Renal cortex interstitium (tissue), 11 donors: ENCODE measurements at regions not wholly inside any gene's neighbourhood (a gene's known extent, or its start where the extent isn't known, plus 50 kb on each side); places are given as distances from the start of the nearest gene placed in this dataset.
"Not testable (repeated sequence)": the region's sequence is repeated elsewhere in the genome, so short reads cannot be mapped to it uniquely, and the experiment has no call there.

ENCODE experiments used
- DNase-seq, 11 donors: peaks; one replicate each; pipeline ENCODE4 v3.0.0-alpha.2; 2013; ENCODE audit warnings: low read depth in 9 of 11, low spot score in 4 of 11; ENCODE audit errors: extremely low read depth in 1 of 11

DNA sequence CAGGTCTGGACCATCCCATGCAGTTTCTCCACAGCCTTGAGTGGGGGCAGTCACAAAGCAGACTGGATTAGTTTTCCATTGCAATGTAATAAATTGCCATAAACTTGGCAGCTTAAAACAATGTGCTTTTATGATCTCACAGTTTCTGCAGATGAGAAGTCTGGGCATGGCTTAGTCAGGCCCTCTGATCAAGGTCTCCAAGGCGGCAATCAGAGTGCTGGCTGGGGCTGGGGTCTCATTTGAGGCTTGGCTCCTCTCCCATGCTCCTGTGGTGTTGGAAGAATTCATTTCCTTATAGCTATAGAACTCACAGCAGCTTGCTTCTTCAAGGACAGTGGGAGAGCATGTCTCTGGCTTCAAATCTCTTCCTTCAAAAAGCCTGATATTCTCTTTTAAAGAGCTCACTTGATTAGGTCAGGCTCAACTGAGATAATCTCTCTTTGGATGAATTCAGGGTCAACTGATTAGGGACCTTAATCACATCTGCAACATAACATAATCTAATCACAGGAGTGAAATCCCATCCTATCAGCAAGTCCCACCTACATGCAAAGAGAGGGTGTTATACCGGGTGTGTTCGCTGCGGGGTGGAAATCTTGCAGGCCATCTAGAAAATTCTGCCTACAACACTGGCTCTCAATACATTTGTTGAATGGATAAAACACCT is 77.4 kb upstream of the SULF2 start:
- DNase-seq = no peak

DNA sequence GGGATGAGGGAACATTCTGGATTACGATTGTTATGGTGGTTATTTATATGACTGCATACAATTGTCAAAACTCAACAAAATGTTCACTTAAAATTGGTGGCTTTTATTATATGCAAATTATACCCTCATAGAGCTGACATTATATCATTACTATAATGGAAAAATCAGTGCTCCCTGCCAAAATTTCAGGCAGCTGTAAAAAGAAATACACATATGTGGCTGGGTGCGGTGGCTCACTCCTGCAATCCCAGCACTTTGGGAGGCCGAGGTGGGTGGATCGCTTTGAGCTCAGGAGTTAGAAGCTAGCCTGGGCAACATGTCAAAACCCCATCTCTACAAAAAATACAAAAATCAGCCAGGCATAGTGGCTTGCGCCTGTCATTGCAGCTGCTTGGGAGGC is 75.8 kb upstream of the SULF2 start:
- DNase-seq = no peak

DNA sequence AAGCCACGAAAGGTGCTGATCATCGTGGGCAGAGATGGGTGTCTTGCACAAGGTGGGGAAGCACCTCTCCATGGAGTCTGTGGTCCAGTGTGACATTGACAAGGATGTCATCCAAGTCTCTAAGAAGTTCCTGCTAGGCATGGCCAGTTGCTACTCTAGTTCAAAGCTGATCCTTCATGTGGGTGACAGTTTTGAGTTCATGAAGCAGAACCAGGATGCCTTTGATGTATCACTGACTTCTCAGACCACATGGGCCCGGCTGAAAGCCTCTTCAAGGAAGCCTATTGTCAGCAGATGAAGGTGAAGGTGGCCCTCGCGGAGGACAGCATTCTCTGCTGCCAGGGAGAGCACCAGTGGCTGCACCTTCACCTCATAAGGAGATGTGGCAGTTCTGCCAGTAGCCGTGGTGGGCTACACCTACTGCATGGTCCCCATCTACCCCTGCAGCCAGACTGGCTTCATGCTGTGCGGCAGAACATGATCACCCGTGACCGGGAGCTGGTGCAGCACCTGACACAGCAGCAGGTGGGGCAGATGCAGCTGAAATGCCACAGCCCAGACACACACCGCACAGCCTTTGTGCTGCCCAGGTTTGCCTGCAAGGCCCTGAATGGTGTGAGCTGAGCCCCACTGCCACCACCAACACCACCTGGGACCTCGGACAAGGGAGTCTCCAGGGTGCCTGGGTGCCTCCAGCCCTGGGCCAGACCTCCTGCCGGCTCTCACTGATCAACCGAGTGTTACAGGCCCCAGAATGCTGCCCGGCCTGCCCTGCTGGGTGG is 75.0 kb upstream of the SULF2 start:
- DNase-seq = no peak

DNA sequence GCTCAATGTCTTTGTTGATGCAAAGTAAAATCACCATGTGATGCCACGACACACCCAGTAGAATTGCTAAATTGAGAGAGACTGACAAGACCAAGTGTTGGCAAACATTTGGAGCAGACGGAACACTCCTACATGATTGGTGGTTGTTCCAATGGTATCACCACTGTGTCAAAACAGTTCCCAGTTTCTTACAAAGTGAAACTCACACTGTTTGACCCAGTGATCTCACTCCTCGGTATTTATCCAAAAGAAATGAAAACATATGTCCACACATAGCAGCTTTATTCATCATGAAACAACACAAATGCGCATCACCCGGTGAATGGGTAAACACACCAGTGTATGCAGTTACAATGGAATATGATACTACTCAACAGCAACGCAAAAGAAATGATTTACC is 74.0 kb upstream of the SULF2 start:
- DNase-seq = no peak

DNA sequence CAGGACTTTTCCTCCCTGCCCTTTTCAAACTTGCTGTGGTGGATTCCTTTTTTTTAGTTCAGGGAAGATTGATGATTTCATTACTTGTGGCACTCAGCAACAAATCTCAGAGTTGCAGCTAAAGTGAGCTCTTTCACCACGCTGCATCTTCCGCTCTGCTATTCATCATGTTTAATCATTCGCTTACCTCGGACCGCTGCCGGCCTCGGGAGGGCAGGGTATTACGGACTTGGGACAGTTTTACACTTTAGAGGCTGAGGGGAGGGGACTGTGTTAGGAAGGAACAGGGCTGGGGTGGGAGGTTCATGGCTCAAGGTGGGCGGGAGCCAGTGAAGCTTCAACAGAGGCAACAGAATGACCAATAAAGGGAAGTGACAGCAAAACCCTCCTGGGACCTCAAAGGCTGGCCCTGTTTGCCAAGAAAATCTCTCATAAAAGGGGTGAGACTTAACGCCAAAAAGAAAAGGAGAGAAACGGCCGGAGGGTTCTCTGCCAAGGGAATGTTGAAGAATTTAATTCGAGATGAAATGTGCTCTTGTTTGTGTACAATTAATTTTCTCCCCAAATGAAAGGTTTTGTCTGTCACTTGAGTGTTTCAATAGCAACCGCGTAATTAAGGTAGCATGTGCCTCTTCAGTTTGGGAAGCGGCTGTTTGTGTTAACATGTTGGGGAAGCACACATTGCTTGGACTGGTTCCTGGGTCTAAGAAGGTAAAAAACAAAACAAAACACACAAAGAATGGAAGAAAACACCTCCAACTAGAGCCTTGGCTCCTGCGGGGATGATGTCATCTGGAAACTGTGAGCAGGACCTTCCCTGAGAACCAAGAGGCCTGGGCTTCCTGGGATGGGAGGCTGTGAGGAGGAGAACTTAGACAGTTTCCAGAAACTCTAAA is 72.5 kb upstream of the SULF2 start:
- peak in 9 of 11 donors; percentile 46 to 78 (median 60) for DNase-seq

DNA sequence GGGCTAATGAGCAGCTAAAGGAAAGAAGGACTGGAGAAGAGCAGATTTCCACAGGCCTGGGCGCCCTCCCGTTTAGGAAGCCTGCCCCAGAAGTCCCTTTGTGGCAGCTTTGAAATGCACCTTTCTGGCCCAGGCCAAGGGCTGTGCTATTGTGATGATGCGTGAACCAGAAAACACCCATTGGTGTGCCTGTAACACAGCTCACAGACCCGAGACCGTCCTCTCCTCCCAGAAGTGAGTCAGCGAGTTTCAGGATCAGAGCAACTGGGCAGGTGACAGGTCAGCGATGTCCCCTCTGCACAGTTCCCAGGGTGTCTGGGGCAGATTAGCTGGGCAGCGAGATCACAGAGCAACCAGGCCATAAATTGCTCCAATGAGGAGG is 71.9 kb upstream of the SULF2 start:
- DNase-seq = no peak

DNA sequence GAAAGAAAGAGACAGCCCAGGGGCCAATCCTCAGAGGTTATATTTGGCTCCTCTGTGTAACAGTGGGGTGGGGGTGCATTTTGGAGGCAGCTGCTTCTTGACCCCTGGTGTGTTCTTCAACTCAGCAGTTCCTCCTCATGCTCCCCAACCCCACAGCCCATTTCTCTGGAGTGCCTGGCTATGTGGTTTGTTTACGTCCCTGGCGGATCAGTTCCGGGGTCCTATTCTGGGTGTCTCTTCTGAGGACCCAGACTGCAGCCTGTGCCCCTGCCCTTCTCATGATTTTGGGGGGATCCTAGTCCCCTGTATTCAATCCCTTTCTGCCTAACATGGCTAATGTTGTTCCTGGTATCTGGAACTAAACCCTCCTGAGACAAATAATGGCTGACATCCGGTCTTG is 70.5 kb upstream of the SULF2 start:
- DNase-seq = no peak

DNA sequence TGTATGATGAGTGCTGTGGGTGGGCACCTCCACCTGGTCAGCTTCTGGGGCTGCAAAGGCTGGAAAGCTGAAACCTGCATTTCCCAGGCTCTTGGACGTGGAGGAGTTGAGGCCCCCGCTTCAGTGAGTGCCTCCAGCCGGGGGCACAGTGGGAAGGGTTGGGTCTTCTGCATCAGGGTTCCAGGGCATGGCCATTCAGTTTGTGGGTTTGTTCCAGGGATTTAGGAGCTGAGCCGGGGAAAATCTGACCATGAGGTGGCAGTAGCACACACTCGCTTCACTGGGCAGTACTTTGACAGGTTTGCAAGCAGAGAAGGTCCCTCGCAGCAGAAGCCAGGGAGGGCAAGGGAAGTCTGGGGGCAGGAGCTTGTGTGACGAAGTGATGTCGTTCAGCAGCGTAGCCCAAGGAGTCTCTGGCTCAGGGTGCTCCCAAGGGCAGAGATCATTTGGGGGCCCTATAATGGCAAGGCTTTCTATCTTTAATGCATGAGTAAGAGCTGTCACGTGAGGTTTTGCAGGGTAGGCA is 69.5 kb upstream of the SULF2 start:
- no peak for DNase-seq

DNA sequence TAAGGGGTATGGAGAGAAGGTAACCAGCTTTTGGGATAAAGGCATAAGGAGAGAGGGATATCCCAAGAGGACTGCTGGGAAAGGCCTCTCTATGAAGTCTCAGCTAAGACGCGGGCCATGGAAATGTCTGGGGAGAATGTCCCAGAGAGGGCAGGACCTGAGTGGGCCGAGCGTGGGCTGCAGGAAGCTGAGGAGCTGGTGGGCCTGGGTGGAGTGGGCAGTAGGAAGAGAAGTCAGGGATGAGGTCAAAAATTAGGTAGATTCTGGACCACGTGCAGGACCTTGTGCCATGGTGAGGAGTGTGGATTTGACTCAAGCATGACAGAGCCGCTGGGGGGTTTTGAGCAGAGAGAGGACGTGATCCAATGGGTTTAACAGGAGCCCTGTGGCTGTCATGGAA is 66.5 kb upstream of the SULF2 start:
- DNase-seq = no peak

DNA sequence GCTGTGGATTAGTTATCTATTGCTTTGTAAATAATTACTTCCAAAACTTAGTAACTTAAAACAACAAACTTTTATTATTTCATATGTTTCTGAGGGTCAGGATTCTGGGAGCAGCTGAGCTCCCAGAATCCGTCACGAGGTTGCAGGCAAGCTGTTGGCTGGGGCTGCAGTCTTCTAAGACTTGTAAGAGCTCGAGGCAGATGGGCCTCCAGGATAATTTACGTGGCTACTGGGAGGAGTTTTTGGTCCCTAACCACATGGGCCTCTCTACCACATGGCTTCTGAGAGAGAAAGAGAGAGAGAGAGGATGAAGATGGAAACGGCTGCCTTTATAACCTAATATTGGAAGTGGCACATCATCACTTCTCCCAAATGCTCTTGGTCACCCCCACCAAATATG is 64.9 kb upstream of the SULF2 start:
- DNase-seq = peak in 1 of 11 donors; percentile 4

DNA sequence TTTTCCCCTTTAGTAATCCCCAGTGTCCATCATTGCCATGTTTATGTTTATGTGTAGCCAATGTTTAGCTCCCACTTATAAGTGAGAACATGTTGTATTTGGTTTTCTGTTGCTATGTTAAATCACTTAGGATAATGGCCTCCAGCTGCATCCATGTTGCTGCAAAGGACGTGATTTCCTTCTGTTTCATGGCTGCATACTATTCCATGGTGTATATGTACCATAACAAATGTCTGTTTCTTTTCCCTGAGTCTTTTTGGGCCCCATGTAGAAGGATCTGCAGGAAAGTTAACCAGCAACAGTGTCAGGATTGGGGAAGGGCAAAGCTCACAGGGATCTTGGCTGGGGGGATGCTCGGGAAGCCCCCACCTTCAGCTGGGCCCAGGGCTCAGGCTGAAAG is 64.3 kb upstream of the SULF2 start:
- DNase-seq = no peak

DNA sequence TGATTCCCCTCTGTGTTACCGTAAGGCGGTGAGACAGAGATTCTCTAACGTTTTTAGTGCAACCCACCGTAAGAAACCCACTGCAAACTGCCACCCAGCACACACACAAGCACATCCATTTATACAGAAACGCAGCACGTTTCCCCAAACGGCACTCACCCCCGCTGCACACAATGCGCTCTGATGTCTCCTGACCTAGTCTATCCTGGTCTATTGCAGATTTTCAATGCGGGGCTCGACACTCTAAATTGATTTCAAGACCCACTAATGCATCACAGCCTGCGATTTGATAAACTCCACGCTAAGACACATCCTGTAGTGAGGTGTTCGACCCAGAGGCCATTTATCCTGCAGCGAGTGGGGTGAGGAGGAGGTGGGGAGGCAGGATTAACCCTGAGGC is 63.7 kb upstream of the SULF2 start:
- DNase-seq = no peak

DNA sequence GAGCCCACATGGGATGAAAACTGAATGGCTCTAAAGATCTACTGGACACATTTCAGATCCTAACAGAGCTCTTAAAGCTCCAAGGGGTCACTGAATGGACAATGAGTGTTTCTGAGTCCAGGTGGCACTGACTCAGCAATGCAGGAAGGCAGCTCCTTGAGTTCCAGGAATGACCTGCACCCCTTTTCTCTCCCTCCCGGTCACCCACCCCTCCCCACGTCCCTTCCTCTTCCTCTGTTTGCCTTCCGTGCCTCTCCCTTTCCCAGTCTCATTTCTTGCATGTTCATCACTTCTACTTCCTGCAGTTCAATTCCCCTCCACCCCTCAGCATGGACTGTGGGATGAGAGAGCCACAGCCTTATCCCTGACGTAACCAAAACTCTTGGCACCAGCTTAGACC is 63.3 kb upstream of the SULF2 start:
- DNase-seq = not testable (repeated sequence)

DNA sequence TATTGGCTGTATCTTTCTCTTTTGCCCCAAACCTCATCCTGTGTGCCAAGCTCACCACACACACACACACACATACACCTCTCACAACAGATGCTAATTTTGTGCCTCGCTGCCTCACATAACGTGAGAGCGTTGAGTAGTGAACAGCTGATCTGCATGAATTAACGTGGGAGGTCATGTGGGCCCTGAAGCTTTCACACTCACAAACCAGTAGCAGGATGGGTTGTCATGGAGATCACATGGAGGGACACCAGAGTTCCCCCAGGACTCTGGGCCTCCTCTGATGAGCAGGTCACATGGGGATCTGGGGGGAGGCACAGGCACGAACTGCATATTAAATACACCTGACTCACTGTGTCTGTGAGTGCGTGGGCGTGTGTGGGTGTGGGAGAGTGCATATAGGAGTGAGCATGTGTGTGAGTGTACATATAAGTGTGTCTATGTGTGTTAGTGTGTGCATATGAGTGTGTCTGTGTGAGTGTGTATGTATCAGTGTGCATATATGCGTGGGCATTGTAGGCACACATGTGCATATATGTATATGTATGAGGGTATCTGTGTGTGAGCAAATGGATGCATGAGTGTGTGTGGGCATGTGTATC is 62.7 kb upstream of the SULF2 start:
- DNase-seq = no peak

DNA sequence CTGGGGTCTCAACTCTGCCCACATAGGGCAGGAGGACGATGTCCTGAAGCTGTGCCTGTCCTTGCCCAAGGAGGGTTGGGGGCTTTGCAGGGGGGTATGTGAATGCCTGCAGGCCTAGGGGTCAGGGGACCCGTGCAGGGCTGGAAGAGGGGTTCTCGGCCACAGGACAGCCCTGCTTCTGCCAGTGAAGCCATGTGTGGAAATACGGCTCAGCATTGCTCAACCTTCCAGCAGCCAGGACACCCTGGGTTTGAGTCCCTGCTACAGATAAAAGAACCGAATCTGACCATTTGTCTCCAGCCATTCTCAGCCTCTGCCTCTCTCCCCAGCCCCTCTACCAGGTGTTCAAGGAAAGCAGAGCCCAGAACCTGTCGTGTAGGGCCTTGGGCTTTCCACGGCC is 61.9 kb upstream of the SULF2 start:
- DNase-seq = not testable (repeated sequence)

DNA sequence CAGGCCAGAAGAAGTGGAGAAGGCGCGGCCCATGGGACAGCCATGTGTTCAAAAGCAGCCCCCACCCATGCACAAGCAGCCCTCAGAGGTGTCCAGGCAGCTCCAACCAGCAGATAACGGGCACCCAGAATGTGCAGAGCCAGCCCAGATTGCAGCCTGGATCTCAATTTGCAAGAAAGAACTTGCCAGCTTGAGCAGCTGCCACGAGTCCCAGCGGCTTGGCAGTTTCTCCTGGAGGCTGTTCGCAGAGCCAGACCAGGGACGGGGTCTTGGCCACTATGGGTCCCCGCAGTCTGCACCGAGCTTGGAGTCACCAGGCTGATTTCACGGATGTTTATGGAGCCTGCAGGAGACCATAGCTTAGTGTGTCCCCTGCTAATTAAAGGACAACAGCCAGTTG is 61.4 kb upstream of the SULF2 start:
- DNase-seq = not testable (repeated sequence)

DNA sequence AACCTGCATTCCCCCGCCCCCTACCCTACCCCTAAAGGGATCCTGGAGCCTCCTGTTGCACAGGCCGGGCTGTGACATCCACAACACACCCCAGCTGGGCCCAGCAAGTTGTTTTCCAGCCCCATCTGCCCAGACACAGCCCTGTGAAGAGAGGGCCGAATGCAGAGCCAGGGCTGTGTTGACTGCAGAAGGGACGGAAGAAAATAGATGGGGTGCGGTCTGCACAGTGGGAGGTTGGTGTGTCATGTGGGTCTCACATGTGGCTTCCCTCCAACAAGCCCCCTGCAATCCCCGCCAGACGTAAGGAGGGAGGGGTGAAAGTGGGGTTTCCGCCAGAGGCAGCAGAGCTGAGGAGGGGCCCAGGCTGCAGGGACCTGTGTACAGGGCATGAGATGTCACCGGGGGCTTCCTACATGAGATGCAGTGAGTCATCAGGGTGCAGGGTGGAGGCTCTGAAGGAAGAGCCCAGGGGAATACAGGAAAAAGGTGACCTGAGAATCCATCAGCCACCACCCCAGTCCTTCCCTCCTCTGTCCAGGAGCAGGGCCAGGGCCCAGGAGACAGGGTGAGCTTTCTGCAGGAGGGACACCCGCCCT is 60.2 kb upstream of the SULF2 start:
- DNase-seq = not testable (repeated sequence)

DNA sequence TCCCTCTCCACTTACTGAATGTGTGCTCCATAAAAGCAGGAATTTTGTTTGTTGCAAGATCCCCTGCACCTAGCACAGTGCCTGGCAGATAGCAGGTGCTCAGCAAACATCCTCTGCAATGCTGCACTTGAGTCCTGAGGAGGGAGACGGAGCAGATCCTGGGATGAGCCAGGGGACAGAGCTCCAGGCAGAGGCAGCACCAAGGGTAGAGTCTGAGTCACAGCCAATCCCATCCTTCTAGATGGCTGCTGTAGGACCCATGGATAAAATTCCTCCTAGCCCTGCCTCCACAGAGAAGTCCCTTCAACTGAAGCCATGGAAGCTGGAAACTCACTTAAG is 59.3 kb upstream of the SULF2 start:
- DNase-seq = not testable (repeated sequence)
